HCT116 (cell line): ENCODE measurements at regions not wholly inside any gene's neighbourhood (a gene's known extent, or its start where the extent isn't known, plus 50 kb on each side); places are given as distances from the start of the nearest gene placed in this dataset.

Source experiments
- CEBPB ChIP-seq: IDR thresholded peaks from 2 replicates; pipeline ENCODE4 v1.6.1; 2012; ENCODE audit warnings: low read depth
- POLR2A ChIP-seq: IDR thresholded peaks from 2 replicates; pipeline ENCODE4 v1.7.0; 2011; ENCODE audit warnings: borderline replicate concordance; ENCODE audit not compliant: insufficient read depth, insufficient read length; ENCODE audit errors: extremely low read depth
- TCF7L2 ChIP-seq: IDR thresholded peaks from 2 replicates; pipeline ENCODE4 v1.7.0; 2011; ENCODE audit warnings: borderline replicate concordance, inconsistent platforms; ENCODE audit not compliant: insufficient read depth, insufficient read length; ENCODE audit errors: extremely low read depth
- ZFX ChIP-seq: fragments of 450-650 bp; IDR thresholded peaks from 2 replicates; pipeline ENCODE4 v1.6.1; 2017
- TF ChIP-seq, protein P1 (sequence below), 3 experiments: fragments of 200-600 bp in 1 of 3; sonication (generic) in 1 of 3; IDR thresholded peaks in 2 of 3; conservative IDR thresholded peaks in 1 of 3; 2 replicates each; pipeline ENCODE4 v1.5.1; 2012 to 2017; ENCODE audit warnings: low read depth in 2 of 3, low read length in 2 of 3, antibody characterized with exemption in 1 of 3, borderline replicate concordance in 1 of 3, control low read depth in 1 of 3, mild to moderate bottlenecking in 1 of 3, mixed read lengths in 1 of 3, mixed run types in 1 of 3, moderate library complexity in 1 of 3; ENCODE audit not compliant: insufficient read depth in 1 of 3

DNA sequence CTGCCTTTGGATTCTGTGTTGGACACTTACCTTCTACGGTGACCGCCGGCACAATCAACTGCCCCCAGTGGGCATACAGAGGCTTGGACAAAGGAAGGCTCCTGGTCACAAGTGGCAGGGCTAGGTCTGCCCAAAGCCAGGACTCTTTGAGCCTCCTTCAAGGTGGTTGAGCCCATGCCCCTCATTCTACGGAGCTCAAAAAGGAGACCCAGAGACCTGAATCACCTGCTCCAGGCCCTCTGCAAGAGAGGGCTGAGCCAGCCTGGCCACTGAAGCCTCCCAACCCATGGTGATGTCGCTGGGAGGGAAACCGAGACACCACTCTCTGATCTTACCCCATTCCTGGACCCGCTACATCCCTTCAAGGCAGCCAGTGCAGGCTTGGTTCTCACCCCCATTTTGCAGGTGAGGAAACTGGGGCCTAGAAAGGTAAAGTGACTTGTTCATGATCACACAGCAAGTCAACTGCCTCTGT is 87.9 kb downstream of the INHBB start:
- TF ChIP-seq CEBPB (no peak), POLR2A (no peak), TCF7L2 (no peak), ZFX (no peak)
- TF ChIP-seq, protein P1, sequence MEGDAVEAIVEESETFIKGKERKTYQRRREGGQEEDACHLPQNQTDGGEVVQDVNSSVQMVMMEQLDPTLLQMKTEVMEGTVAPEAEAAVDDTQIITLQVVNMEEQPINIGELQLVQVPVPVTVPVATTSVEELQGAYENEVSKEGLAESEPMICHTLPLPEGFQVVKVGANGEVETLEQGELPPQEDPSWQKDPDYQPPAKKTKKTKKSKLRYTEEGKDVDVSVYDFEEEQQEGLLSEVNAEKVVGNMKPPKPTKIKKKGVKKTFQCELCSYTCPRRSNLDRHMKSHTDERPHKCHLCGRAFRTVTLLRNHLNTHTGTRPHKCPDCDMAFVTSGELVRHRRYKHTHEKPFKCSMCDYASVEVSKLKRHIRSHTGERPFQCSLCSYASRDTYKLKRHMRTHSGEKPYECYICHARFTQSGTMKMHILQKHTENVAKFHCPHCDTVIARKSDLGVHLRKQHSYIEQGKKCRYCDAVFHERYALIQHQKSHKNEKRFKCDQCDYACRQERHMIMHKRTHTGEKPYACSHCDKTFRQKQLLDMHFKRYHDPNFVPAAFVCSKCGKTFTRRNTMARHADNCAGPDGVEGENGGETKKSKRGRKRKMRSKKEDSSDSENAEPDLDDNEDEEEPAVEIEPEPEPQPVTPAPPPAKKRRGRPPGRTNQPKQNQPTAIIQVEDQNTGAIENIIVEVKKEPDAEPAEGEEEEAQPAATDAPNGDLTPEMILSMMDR (IDR thresholded peaks at IDR 0.05 in 2 of 3, conservative IDR thresholded peaks at IDR 0.05 in 1 of 3; ENCODE audit: borderline replicate concordance in 1 of 3, insufficient read depth in 1 of 3, low read depth in 2 of 3, low read length in 2 of 3) = no peak
